ENCODE measurements at regions not wholly inside any gene's neighbourhood (a gene's known extent, or its start where the extent isn't known, plus 50 kb on each side); places are given as distances from the start of the nearest gene placed in this dataset.

- peak in 1 of 4 experiments; percentile 5 for DNase-seq
Observed at GRCh38 chr10:127797339-127797738, 60.4 kb downstream of the FOXI2 start.

GRCh38 chr10:127798111-127798510 lies 61.1 kb downstream of the FOXI2 start:
- DNase-seq, result no peak

DNA sequence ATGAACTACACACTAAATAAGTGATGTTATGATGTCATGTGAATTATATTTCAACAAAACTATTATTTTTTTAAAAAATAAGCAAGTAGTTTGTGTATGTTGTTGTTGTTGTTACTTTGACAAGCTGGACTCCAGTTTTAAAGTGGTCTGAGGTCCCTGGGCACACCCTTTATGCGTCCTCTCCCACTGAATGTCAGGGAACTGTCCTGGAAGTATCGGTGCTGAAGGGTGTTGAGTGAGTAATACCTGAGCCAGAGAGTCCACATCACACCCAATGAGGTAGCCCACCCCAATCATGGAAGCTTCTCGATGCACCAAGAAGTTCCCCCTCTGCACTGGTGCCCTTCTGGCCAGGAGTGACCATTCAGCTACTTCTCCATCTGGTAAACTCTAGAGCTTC lies 64.3 kb downstream of the FOXI2 start:
- no peak for DNase-seq

DNA sequence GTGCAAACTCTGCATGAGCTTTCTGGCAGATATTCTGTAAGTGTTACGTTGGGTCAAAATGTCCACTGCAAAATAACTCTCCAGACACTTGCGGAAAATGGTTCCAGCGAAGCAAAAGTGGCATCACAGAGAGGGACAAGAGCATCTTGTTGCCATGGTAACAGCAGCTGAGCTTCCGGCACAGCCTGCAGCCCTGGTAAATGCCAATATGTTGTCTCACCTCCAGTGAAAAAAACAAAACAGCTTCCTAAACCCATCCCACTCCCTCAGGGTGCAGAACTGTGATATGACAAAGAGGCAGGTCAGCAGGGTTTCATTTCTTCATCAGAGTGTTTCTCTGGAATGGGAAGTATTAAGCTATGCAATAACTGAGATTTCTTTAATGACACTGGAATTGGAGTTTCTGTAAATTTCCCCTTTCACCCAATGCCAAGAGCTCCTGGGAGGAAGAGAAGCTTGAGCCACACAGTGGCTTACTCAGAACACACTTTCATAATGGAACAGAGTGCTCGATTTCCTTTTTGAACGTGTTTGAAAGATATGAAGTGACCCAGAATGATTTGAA lies 65.6 kb downstream of the FOXI2 start:
- peak in 2 of 4 experiments; percentile 1 to 3 for DNase-seq

DNA sequence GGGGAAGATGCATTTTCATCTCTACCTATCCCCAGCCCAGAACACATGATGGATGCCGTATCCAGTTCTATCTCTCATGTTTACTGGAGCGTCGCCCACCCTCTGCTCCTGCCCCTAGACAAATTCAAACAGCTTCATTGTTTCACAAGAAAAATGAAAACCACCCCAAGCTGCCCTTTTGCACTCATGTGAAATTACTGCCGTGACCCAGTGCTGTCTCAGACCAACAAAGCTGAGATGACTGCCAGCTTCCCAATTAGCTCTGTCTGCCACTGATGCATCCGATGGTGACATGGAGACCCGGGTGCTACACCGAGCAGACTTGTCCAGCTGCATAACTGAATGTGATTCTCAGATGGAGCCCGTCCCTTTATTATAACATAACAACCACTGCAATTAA lies 67.7 kb downstream of the FOXI2 start:
- DNase-seq, result no peak

DNA sequence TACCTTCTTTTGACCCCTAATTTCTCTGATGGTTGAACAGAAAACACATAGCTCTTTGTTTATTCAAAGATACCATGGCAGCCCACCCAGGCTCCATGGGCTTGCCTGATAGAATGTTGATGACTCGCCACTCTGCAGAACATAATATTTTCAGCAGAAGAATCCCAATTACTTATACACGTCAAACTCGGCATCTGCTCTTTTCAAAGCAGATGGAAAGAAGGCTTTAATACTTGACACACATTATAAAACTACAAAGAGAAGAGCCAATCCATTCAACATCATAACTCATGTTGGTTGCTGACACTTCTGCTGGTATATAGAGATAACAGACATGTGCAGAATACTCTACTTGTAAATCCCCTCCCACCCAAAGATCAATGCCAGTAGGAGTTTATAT lies 69.0 kb downstream of the FOXI2 start:
- no peak for DNase-seq

DNA sequence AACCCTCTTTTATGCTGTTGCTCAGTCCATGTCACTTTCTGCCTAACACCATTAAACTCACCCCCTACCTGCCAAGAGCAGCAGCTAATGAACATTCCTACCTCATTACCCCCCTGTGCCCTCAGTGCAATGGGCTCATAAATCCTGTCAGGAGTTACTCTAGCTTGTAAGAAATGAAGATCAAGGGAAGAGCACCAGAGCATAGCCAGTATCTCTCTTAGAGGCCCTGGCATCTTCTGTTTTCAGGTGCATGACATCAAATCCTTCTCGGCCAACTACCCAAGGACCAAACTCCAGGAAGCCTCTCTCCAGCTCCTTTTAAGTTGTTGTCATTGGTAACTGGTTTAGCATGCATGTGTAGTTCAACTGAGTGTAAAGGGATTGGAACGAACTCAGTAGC lies 75.1 kb downstream of the FOXI2 start:
- DNase-seq, result no peak

- DNase-seq, result no peak
Observed at GRCh38 chr10:127813290-127813689, 76.3 kb downstream of the FOXI2 start.

- DNase-seq, result peak in 1 of 4 experiments; percentile 7
Observed at GRCh38 chr10:127815147-127815546, 77.6 kb downstream of the CLRN3 start.

GRCh38 chr10:127824826-127825225 lies 67.9 kb downstream of the CLRN3 start:
- DNase-seq, result no peak

- no peak for DNase-seq
Observed at GRCh38 chr10:127826154-127826725, 66.5 kb downstream of the CLRN3 start.

GRCh38 chr10:127827354-127828140 lies 65.2 kb downstream of the CLRN3 start:
- no peak for DNase-seq

Data from suppressor macrophage (primary cell).